ENCODE measurements at regions not wholly inside any gene's neighbourhood (a gene's known extent, or its start where the extent isn't known, plus 50 kb on each side); places are given as distances from the start of the nearest gene placed in this dataset.

GRCh38 chr3:163879172-163879571 lies 1199.1 kb downstream of the SI start:
- TF ChIP-seq CTCF (IDR thresholded peaks at IDR 0.05) (no peak), POLR2AphosphoS5 (IDR thresholded peaks at IDR 0.05) (no peak)

Data from gastroesophageal sphincter (tissue), 3 donors.